GM19043 (cell line): ENCODE measurements at regions not wholly inside any gene's neighbourhood (a gene's known extent, or its start where the extent isn't known, plus 50 kb on each side); places are given as distances from the start of the nearest gene placed in this dataset.

Source experiments
- ATAC-seq: cut with Tn5 transposase; IDR thresholded peaks from one replicate; pipeline ENCODE4 v1.9.1; 2021; ENCODE audit warnings: low read depth; ENCODE audit not compliant: unreplicated experiment

DNA sequence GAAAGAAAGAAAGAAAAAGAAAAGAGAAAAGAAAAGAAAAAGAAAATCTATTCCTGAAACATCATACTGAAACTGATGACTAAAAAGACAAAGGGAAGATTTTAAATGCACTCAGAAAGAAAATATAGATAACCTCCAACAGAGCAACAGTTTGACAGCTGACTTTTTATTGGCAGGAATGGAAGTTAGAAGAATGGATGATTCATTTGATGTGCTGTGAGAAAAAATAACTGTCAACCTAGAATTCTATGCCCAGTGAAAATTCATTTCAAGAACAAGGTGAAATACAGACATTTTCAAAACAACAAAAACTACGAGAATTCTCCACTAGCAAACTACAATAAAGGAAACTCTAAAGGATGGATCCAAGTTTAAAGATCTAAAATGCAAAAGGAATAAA lies 50.5 kb upstream of the HSPA12A start:
- no peak for ATAC-seq

DNA sequence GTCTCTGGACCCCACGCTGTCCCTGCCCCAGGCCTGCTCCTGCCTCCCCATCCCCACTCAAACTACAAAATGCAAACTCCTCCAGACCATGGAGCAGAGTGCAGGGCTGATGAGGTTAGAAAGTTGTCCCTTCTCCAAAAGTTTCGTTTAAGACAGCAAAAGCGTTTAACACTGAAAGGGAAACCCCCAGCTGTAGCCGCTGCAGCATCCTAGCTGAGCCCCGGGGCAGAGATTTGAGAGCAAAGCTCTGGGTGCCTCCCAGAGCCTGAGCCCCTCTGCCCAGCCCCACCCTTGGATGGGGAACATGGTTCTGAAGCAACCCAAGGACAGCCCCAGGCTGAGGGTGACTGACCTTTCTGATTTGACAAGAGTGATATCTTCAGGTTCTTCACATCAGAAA lies 52.8 kb upstream of the ENO4 start:
- no peak for ATAC-seq

DNA sequence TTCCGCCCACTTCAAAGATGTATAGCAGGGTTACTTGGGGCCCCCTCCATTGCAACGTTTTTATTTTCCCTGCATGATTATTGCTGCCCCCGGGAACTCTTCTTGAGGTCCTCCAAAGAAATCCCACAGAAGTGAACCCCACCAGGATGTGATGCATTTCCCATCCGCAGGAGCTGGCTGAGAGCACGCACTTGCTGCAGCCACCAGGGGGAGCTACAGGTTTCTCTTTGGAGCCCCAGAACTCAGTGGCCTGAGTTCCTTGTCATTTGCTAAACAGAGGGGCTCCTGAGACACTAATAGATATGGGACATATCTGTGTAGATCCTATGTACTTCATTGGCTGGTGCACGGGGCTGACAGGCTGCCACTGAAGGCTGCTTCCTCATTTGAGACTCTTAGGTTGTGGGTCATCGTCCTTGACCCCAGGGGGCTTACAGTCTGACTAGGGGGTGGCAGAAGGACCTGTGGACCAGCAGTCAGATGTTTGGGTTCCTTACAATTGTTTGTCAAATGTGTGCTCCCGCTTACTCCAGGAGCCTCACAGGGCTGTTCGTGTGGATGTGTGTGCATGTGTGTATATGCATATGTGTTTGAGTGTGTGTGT lies 52.3 kb upstream of the ENO4 start:
- ATAC-seq = peak; percentile 73

DNA sequence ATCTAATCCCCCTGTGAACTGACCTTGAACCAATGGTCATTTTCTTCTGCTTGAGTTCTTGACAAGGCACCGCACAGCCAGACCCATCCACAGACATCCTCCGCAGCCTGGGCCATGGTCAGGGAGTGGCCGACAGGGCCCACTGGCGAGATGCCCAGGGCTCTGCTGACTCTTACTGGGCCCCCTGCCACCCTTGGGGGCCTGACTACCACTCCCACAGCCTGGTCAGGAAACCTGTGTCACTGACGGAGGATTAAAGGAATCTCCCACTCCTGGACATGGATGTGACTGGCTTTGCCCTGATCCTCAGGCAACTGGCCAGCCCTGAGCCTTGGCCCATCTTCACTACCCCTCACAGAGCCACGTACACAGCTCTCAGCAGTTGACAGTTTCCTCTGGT lies 50.4 kb upstream of the ENO4 start:
- no peak for ATAC-seq
